HCT116 (cell line): ENCODE measurements at regions not wholly inside any gene's neighbourhood (a gene's known extent, or its start where the extent isn't known, plus 50 kb on each side); places are given as distances from the start of the nearest gene placed in this dataset.

Experiments used
- ATAC-seq: fragments of 200-7000 bp; cut with Tn5 transposase; 2 replicates; pipeline ENCODE4 v1.9.1; 2020; ENCODE audit warnings: mild to moderate bottlenecking, moderate library complexity
- BruUV-seq: library from RNA; stranded (reverse); fragments of 400-500 nt; replicated peaks from 2 replicates; lab custom pipeline; 2021; lab: Mats Ljungman, UMichigan
- CTCF ChIA-PET: fragments of 300-600 bp; sonication (Branson Sonifier 250); formaldehyde crosslinking; loops from one replicate; lab custom pipeline; 2021; ENCODE audit warnings: antibody characterized with exemption; lab: Charles Lee
- POLR2A ChIA-PET: fragments of 300-600, 350-600 bp; sonication (Branson Sonifier 250); formaldehyde crosslinking; loops from one replicate; lab custom pipeline; 2021; ENCODE audit warnings: antibody characterized with exemption; lab: Charles Lee
- RAD21 ChIA-PET, 2 experiments: fragments of 300-600 bp; sonication (Branson Sonifier 250); formaldehyde crosslinking; loops; one replicate each; lab custom pipeline; 2023; ENCODE audit warnings: low total read pairs in 2 of 2; ENCODE audit not compliant: uncharacterized antibody in 2 of 2, unreplicated experiment in 2 of 2, low non-redundant PET in 1 of 2; lab: Charles Lee
- DNase-seq: peaks from one replicate; pipeline ENCODE4 v3.0.0-alpha.2; 2010; ENCODE audit warnings: low read depth, low spot score
- H2AFZ ChIP-seq: fragments of 200-600 bp; shearing (Covaris generic), sonication (generic); 2 replicates; pipeline ENCODE4 v1.6.1; 2017; ENCODE audit warnings: low read depth, mixed run types, mixed read lengths, antibody characterized with exemption, low read length; ENCODE audit not compliant: poor library complexity, severe bottlenecking
- H3K27ac ChIP-seq: 2 replicates; pipeline ENCODE4 v1.5.1; 2012; ENCODE audit warnings: low read depth, low read length
- H3K27me3 ChIP-seq: fragments of 200-600 bp; sonication (generic); 2 replicates; pipeline ENCODE4 v1.6.1; 2016; ENCODE audit warnings: mixed run types, low read length, mixed read lengths; ENCODE audit not compliant: insufficient read depth
- H3K36me3 ChIP-seq, 2 experiments: fragments of 200-500 bp in 1 of 2; fragments of 200-600 bp in 1 of 2; sonication (Bioruptor generic) in 1 of 2; sonication (generic) in 1 of 2; 2 replicates each; pipeline versions ENCODE4 v1.5.1 to v1.6.1; 2014 to 2016; ENCODE audit warnings: low read length in 2 of 2, inconsistent platforms in 1 of 2, mixed read lengths in 1 of 2, mixed run types in 1 of 2; ENCODE audit not compliant: insufficient read depth in 2 of 2, control insufficient read depth in 1 of 2
- H3K4me1 ChIP-seq, 2 experiments: fragments of 200-600 bp in 1 of 2; sonication (generic) in 1 of 2; 2 replicates each; pipeline versions ENCODE4 v1.5.1 to v1.6.1; 2012 to 2017; ENCODE audit warnings: low read length in 2 of 2, inconsistent platforms in 1 of 2, mild to moderate bottlenecking in 1 of 2, mixed read lengths in 1 of 2, mixed run types in 1 of 2, moderate library complexity in 1 of 2; ENCODE audit not compliant: insufficient read depth in 2 of 2, control insufficient read depth in 1 of 2
- H3K4me2 ChIP-seq: fragments of 200-600 bp; sonication (generic); 2 replicates; pipeline ENCODE4 v1.6.1; 2017; ENCODE audit warnings: mixed run types, low read length, mixed read lengths
- H3K4me3 ChIP-seq, 2 experiments: fragments of 200-600 bp in 1 of 2; sonication (generic) in 1 of 2; replicated peaks in 1 of 2; 2 replicates each; pipeline ENCODE4 v1.5.1; 2011 to 2016; ENCODE audit warnings: low read length in 2 of 2, control low read depth in 1 of 2, low read depth in 1 of 2, mild to moderate bottlenecking in 1 of 2, mixed read lengths in 1 of 2, mixed run types in 1 of 2
- H3K79me2 ChIP-seq: fragments of 200-600 bp; sonication (generic); 2 replicates; pipeline ENCODE4 v1.6.1; 2017; ENCODE audit warnings: mild to moderate bottlenecking, mixed run types, low read length, moderate library complexity, mixed read lengths; ENCODE audit not compliant: insufficient read depth
- H3K9ac ChIP-seq: fragments of 200-600 bp; sonication (generic); 2 replicates; pipeline ENCODE4 v1.6.1; 2016; ENCODE audit warnings: low read length, mixed read lengths
- H3K9me2 ChIP-seq: fragments of 200-600 bp; sonication (generic), shearing (Covaris generic); 2 replicates; pipeline ENCODE4 v1.6.1; 2017; ENCODE audit warnings: mixed run types, mild to moderate bottlenecking, moderate library complexity; ENCODE audit not compliant: insufficient read depth
- H3K9me3 ChIP-seq, 2 experiments: fragments of 200-500 bp in 1 of 2; fragments of 200-600 bp in 1 of 2; sonication (Bioruptor generic) in 1 of 2; sonication (generic) in 1 of 2; 2 replicates each; pipeline ENCODE4 v1.6.1; 2014 to 2017; ENCODE audit warnings: low read length in 2 of 2, mixed read lengths in 2 of 2, inconsistent platforms in 1 of 2, low read depth in 1 of 2, mild to moderate bottlenecking in 1 of 2, mixed run types in 1 of 2, moderate library complexity in 1 of 2; ENCODE audit not compliant: control insufficient read depth in 1 of 2, insufficient read depth in 1 of 2
- H4K20me1 ChIP-seq: fragments of 200-600 bp; sonication (generic), shearing (Covaris generic); 2 replicates; pipeline ENCODE4 v1.6.1; 2017; ENCODE audit warnings: mixed run types, mild to moderate bottlenecking, moderate library complexity; ENCODE audit not compliant: insufficient read depth
- POLR2A ChIP-seq: IDR thresholded peaks from 2 replicates; pipeline ENCODE4 v1.7.0; 2011; ENCODE audit warnings: borderline replicate concordance; ENCODE audit not compliant: insufficient read depth, insufficient read length; ENCODE audit errors: extremely low read depth
- TCF7L2 ChIP-seq: IDR thresholded peaks from 2 replicates; pipeline ENCODE4 v1.7.0; 2011; ENCODE audit warnings: borderline replicate concordance, inconsistent platforms; ENCODE audit not compliant: insufficient read depth, insufficient read length; ENCODE audit errors: extremely low read depth
- YY1 ChIP-seq: IDR thresholded peaks from 2 replicates; pipeline ENCODE4 v1.6.1; 2011; ENCODE audit warnings: low read length, low read depth, moderate library complexity, mild to moderate bottlenecking; ENCODE audit not compliant: insufficient replicate concordance; ENCODE audit errors: extremely low read depth
- intact Hi-C: fragments of 100-400 bp; cut with micrococcal nuclease; formaldehyde crosslinking; loops from 2 replicates; pipeline ENCODE4 v1.10.0; 2022
- TF ChIP-seq, protein P1 (sequence below): IDR thresholded peaks from 2 replicates; pipeline ENCODE4 v1.6.1; 2012
- TF ChIP-seq, protein P2 (sequence below): IDR thresholded peaks from 2 replicates; pipeline ENCODE4 v1.6.1; 2011; ENCODE audit warnings: mild to moderate bottlenecking, low read length, moderate library complexity; ENCODE audit not compliant: insufficient replicate concordance; ENCODE audit errors: extremely low read depth

DNA sequence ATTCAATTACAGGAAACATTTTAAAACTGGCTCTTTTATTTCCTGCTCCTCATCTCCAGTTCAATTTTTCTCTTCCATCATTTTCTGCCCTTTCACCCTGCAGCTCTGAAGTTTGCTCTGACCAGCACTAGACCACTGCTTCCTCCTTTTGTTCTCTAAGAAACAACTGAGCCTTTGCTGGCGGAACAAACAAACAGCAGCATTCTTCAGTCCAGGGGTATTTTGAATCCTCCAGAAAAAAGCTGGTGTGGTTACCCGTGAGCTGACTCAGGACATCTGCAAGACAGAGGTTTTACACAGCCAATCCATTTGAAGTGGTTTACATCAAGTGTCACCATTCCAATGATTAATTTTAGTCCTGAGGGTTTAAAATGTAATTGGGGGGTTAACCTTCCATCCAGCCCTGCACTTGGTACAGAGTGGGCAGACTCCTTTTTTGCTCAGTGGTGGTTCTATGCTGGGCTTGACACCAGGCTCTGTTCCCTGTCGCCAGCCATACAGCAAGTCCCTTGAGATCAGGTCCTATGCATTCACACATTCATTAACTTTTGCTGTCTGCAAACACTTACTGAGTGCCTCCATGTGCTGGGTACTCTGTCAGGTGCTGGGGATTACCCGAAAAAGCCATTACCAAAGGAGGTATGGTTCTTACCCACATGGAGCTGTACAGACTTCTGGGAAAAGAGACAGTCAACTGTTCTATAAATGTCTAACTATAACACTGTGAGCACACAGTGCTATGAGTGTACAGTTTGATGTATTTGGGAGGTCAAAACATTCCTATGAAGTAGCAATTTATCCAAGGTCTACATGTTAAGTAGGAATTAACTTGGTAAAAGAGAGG lies 909.4 kb upstream of the GYPC start (continued):
- no peak for TF ChIP-seq TCF7L2

DNA sequence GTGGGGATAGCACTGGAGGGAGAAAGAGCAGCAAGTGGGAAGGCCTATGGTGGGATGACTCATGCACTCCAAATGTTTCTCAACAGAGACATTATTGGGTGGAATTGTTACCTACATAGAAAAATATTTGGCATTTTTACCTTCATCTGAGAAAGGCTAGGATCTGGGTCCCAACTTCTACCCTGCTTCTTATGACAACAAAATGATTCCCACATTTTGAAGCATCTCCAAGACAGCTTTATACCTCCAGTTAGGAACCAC lies 908.9 kb upstream of the GYPC start:
- ChIA-PET CTCF (no interaction called here), POLR2A (no interaction called here), RAD21 (no interaction called here)
- Histone ChIP-seq H3K9ac (no peak overlapping the region), H4K20me1 (no peaks in the 10 kb centered on the region), H3K4me1 (no peaks in the 10 kb centered on the region), H3K36me3 (no peaks in the 10 kb centered on the region), H3K4me3 (no peak overlapping the region), H3K27ac (no peak overlapping the region), H3K79me2 (no peaks in the 10 kb centered on the region), H2AFZ (no peak overlapping the region), H3K4me2 (no peak overlapping the region), H3K9me3 (peaks cover 19 to 23% of the 10 kb centered on the region in 2 experiments; a peak in 2 of 4 replicates), H3K9me2 (no peaks in the 10 kb centered on the region), H3K27me3 (no peaks in the 10 kb centered on the region)
- BruUV-seq, result no TSS peak
- intact Hi-C loops, result no loop called here
- TF ChIP-seq, protein P1, sequence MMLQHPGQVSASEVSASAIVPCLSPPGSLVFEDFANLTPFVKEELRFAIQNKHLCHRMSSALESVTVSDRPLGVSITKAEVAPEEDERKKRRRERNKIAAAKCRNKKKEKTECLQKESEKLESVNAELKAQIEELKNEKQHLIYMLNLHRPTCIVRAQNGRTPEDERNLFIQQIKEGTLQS, result no peak
- TF ChIP-seq YY1, result no peak
- TF ChIP-seq POLR2A, result no peak
- TF ChIP-seq, protein P2, sequence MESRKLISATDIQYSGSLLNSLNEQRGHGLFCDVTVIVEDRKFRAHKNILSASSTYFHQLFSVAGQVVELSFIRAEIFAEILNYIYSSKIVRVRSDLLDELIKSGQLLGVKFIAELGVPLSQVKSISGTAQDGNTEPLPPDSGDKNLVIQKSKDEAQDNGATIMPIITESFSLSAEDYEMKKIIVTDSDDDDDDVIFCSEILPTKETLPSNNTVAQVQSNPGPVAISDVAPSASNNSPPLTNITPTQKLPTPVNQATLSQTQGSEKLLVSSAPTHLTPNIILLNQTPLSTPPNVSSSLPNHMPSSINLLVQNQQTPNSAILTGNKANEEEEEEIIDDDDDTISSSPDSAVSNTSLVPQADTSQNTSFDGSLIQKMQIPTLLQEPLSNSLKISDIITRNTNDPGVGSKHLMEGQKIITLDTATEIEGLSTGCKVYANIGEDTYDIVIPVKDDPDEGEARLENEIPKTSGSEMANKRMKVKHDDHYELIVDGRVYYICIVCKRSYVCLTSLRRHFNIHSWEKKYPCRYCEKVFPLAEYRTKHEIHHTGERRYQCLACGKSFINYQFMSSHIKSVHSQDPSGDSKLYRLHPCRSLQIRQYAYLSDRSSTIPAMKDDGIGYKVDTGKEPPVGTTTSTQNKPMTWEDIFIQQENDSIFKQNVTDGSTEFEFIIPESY, result no peak
- DNase-seq, result no peak
- ATAC-seq, result no peak
